ENCODE measurements at regions not wholly inside any gene's neighbourhood (a gene's known extent, or its start where the extent isn't known, plus 50 kb on each side); places are given as distances from the start of the nearest gene placed in this dataset.
"Not testable (repeated sequence)": the region's sequence is repeated elsewhere in the genome, so short reads cannot be mapped to it uniquely, and the experiment has no call there.

DNA sequence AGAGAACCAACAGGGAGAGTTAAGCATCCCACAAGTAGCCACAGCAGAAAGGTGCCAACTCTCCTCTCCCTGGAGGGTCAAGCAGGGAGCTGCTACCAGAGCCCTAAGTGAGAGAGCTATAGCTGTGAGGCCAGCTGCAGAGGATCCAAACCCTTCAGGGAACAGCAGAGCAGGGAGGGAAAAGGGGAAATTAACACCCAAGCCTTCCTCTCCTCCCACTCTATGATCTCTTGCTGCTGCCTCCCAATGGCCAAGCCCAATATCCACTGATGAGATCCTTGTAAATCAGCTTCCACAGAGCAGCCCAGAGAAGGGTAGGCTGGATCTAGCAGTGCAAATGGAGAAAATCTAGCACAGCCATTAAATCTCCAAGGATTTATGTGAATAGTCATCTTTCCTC, 68.2 kb upstream of the THBS1 start:
- no peaks in the 10 kb centered on the region for H3K36me3 ChIP-seq (ENCODE audit: control insufficient read depth in 4 of 4, insufficient read depth in 4 of 4, low read length in 3 of 4)
- peaks cover 0 to 13% (median 3%) of the 10 kb centered on the region in 5 experiments for H3K9me3 ChIP-seq (ENCODE audit: control extremely low read depth in 1 of 5, control insufficient read depth in 4 of 5, insufficient read depth in 2 of 5, low read depth in 1 of 5, low read length in 4 of 5)
- H3K27me3 ChIP-seq (replicated peaks in 2 of 5; ENCODE audit: control insufficient read depth in 4 of 5, insufficient read depth in 5 of 5, low read length in 4 of 5): no peaks in the 10 kb centered on the region
- POLR2A ChIA-PET: no interaction called here
- H3K4me3 ChIP-seq (ENCODE audit: control insufficient read depth in 1 of 7, extremely low read depth in 1 of 7, insufficient read depth in 4 of 7, low read depth in 2 of 7, low read length in 6 of 7): no peak overlapping the region
- H3K4me1 ChIP-seq (ENCODE audit: control extremely low read depth in 1 of 4, control insufficient read depth in 4 of 4, insufficient read depth in 4 of 4, low read length in 3 of 4): no peaks in the 10 kb centered on the region
- no peak overlapping the region for H3K27ac ChIP-seq (ENCODE audit: insufficient read depth in 1 of 2, low read depth in 1 of 2, low read length in 2 of 2, poor library complexity in 1 of 2, severe bottlenecking in 2 of 2)
- CTCF ChIA-PET: no interaction called here
- no peak for DNase-seq

DNA sequence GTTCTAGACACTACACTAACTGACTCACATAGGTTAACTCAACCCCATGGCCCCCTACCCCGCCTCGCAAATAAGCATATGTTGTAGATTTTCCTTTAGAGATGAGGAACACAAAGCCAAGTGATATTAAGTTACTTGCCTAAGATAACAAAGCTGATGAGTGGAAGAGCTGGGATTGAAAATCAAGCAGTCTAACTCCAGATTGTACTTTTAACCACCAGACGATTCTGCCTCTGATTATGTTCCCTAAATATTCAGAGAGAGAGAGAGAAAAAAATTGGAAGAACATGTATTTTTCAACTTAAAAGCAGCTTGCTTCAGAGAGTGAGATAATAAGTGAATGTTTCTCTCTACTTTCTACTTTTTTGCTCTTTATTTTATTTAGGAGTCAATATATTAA, 66.9 kb upstream of the THBS1 start:
- no CpG with 5 or more reads among the region's 3 CpGs for WGBS (ENCODE audit: insufficient coverage)
- Histone ChIP-seq H3K9me3 (ENCODE audit: control extremely low read depth in 1 of 5, control insufficient read depth in 4 of 5, insufficient read depth in 2 of 5, low read depth in 1 of 5, low read length in 4 of 5) (peaks cover 0 to 13% (median 3%) of the 10 kb centered on the region in 5 experiments), H3K27ac (ENCODE audit: insufficient read depth in 1 of 2, low read depth in 1 of 2, low read length in 2 of 2, poor library complexity in 1 of 2, severe bottlenecking in 2 of 2) (no peak overlapping the region), H3K27me3 (replicated peaks in 2 of 5; ENCODE audit: control insufficient read depth in 4 of 5, insufficient read depth in 5 of 5, low read length in 4 of 5) (no peaks in the 10 kb centered on the region), H3K4me1 (ENCODE audit: control extremely low read depth in 1 of 4, control insufficient read depth in 4 of 4, insufficient read depth in 4 of 4, low read length in 3 of 4) (no peaks in the 10 kb centered on the region), H3K4me3 (ENCODE audit: control insufficient read depth in 1 of 7, extremely low read depth in 1 of 7, insufficient read depth in 4 of 7, low read depth in 2 of 7, low read length in 6 of 7) (no peak overlapping the region), H3K36me3 (ENCODE audit: control insufficient read depth in 4 of 4, insufficient read depth in 4 of 4, low read length in 3 of 4) (no peaks in the 10 kb centered on the region)
- ChIA-PET POLR2A (no interaction called here), CTCF (no interaction called here)
- DNase-seq: no peak

DNA sequence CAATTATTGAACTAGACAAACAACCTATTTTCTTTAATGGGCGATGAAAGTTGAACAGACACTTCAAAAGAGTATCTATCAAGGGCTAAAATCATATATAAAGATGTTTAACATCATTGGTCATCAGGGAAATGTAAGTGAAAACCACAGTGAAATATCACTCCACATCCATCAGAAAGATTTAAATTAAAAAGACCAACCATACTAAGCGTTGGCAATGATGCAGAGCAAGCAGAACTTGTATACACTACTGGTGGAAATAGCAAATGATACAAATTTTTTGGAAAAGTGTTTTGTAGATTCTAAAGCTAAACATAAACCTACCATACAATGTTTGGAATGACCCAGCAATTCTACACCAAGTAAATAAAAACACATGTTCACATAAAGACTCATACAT, 65.9 kb upstream of the THBS1 start:
- Histone ChIP-seq H3K4me3 (ENCODE audit: control insufficient read depth in 1 of 7, extremely low read depth in 1 of 7, insufficient read depth in 4 of 7, low read depth in 2 of 7, low read length in 6 of 7) (no peak overlapping the region), H3K9me3 (ENCODE audit: control extremely low read depth in 1 of 5, control insufficient read depth in 4 of 5, insufficient read depth in 2 of 5, low read depth in 1 of 5, low read length in 4 of 5) (peaks cover 0 to 13% (median 3%) of the 10 kb centered on the region in 5 experiments), H3K36me3 (ENCODE audit: control insufficient read depth in 4 of 4, insufficient read depth in 4 of 4, low read length in 3 of 4) (no peaks in the 10 kb centered on the region), H3K27me3 (replicated peaks in 2 of 5; ENCODE audit: control insufficient read depth in 4 of 5, insufficient read depth in 5 of 5, low read length in 4 of 5) (no peaks in the 10 kb centered on the region), H3K4me1 (ENCODE audit: control extremely low read depth in 1 of 4, control insufficient read depth in 4 of 4, insufficient read depth in 4 of 4, low read length in 3 of 4) (no peaks in the 10 kb centered on the region), H3K27ac (ENCODE audit: insufficient read depth in 1 of 2, low read depth in 1 of 2, low read length in 2 of 2, poor library complexity in 1 of 2, severe bottlenecking in 2 of 2) (no peak overlapping the region)
- WGBS (ENCODE audit: insufficient coverage): no CpG with 5 or more reads among the region's 2 CpGs
- ChIA-PET CTCF (no interaction called here), POLR2A (no interaction called here)
- no peak for DNase-seq

DNA sequence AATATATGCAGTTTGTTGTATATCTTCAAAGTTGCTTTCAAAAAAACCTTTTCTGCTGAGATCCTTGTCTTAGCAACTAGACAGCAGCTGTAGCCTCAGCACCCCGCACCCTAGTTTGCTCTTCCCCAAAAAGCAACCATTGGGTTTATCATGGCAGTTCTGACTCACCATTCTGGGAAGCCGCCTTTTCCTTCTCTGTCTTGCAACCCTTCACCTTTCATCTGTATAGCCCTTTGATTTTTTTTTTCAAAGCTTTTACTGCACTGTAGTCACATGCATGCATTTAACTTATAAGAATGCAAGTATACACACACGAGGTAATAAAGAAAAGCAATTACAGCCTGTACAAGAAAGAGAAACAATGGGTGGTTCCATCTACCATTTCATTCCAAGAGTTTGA, 65.1 kb upstream of the THBS1 start:
- 93% methylated on average over 3 of the region's 3 CpGs for WGBS (ENCODE audit: insufficient coverage)
- Histone ChIP-seq H3K27ac (ENCODE audit: insufficient read depth in 1 of 2, low read depth in 1 of 2, low read length in 2 of 2, poor library complexity in 1 of 2, severe bottlenecking in 2 of 2) (no peak overlapping the region), H3K27me3 (replicated peaks in 2 of 5; ENCODE audit: control insufficient read depth in 4 of 5, insufficient read depth in 5 of 5, low read length in 4 of 5) (no peaks in the 10 kb centered on the region), H3K36me3 (ENCODE audit: control insufficient read depth in 4 of 4, insufficient read depth in 4 of 4, low read length in 3 of 4) (no peaks in the 10 kb centered on the region), H3K4me3 (ENCODE audit: control insufficient read depth in 1 of 7, extremely low read depth in 1 of 7, insufficient read depth in 4 of 7, low read depth in 2 of 7, low read length in 6 of 7) (no peak overlapping the region), H3K9me3 (ENCODE audit: control extremely low read depth in 1 of 5, control insufficient read depth in 4 of 5, insufficient read depth in 2 of 5, low read depth in 1 of 5, low read length in 4 of 5) (peaks cover 0 to 13% (median 3%) of the 10 kb centered on the region in 5 experiments), H3K4me1 (ENCODE audit: control extremely low read depth in 1 of 4, control insufficient read depth in 4 of 4, insufficient read depth in 4 of 4, low read length in 3 of 4) (no peaks in the 10 kb centered on the region)
- ChIA-PET POLR2A (no interaction called here), CTCF (no interaction called here)
- no peak for DNase-seq

DNA sequence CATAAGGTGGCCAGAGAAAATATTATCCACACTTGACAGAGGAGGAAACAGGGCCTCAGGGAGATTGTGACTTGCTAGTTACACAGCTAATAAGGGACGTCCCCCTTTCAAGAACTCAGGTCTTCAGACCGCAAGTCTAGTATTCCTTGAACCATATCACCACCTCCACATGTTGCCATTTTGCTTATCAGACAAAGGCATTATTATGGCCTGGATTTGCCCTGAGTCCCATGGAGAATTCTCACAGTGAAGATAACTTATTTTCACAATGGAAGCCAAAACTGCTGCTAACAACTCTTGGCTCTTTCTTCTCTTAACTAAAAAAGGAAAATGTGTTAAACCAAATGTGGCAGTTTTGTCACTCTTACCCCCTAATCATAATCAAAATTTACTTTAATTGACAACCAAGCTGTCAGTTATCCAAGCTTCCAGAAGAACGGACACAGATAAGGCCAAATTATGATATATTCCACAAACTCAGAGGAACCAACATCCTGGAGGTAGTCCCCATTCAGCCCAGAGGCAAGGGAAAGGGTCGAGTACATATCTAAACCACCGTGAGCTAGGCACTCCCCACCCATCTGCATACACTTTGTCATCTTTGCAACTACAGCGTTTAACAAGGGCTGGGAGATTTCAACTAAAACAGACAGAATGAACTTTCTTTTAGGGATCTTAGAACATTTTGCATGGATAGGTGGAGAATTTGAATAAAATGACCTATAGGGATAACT, 63.6 kb upstream of the THBS1 start:
- Histone ChIP-seq H3K4me1 (ENCODE audit: control extremely low read depth in 1 of 4, control insufficient read depth in 4 of 4, insufficient read depth in 4 of 4, low read length in 3 of 4) (no peaks in the 10 kb centered on the region), H3K9me3 (ENCODE audit: control extremely low read depth in 1 of 5, control insufficient read depth in 4 of 5, insufficient read depth in 2 of 5, low read depth in 1 of 5, low read length in 4 of 5) (peaks cover 0 to 13% (median 3%) of the 10 kb centered on the region in 5 experiments), H3K4me3 (ENCODE audit: control insufficient read depth in 1 of 7, extremely low read depth in 1 of 7, insufficient read depth in 4 of 7, low read depth in 2 of 7, low read length in 6 of 7) (no peak overlapping the region), H3K27me3 (replicated peaks in 2 of 5; ENCODE audit: control insufficient read depth in 4 of 5, insufficient read depth in 5 of 5, low read length in 4 of 5) (no peaks in the 10 kb centered on the region), H3K27ac (ENCODE audit: insufficient read depth in 1 of 2, low read depth in 1 of 2, low read length in 2 of 2, poor library complexity in 1 of 2, severe bottlenecking in 2 of 2) (no peak overlapping the region), H3K36me3 (ENCODE audit: control insufficient read depth in 4 of 4, insufficient read depth in 4 of 4, low read length in 3 of 4) (no peaks in the 10 kb centered on the region)
- POLR2A ChIA-PET: no interaction called here
- 95% methylated on average over 6 of the region's 6 CpGs for WGBS (ENCODE audit: insufficient coverage)
- CTCF ChIA-PET: no interaction called here
- DNase-seq: peak in 2 of 3 donors; percentile 2 to 22

DNA sequence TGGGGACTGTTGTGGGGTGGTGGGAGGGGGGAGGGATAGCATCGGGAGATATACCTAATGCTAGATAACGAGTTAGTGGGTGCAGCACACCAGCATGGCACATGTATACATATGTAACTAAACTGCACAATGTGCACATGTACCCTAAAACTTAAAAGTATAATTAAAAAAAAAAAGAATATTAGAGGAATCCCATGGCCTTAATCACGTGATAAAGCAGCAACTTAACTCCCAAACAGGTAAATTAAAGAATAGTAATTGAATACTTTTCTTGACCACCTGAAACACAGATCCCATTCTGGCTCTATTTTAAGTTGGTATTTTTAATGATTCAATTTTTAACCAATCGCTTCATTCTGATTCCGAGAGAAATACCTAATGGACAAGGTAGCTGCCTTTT, 56.9 kb upstream of the THBS1 start:
- H3K4me1 ChIP-seq (ENCODE audit: control extremely low read depth in 1 of 4, control insufficient read depth in 4 of 4, insufficient read depth in 4 of 4, low read length in 3 of 4); DNase-seq; H3K9me3 ChIP-seq (ENCODE audit: control extremely low read depth in 1 of 5, control insufficient read depth in 4 of 5, insufficient read depth in 2 of 5, low read depth in 1 of 5, low read length in 4 of 5); H3K27ac ChIP-seq (ENCODE audit: insufficient read depth in 1 of 2, low read depth in 1 of 2, low read length in 2 of 2, poor library complexity in 1 of 2, severe bottlenecking in 2 of 2); CTCF ChIA-PET; POLR2A ChIA-PET; H3K4me3 ChIP-seq (ENCODE audit: control insufficient read depth in 1 of 7, extremely low read depth in 1 of 7, insufficient read depth in 4 of 7, low read depth in 2 of 7, low read length in 6 of 7); H3K36me3 ChIP-seq (ENCODE audit: control insufficient read depth in 4 of 4, insufficient read depth in 4 of 4, low read length in 3 of 4); H3K27me3 ChIP-seq (replicated peaks in 2 of 5; ENCODE audit: control insufficient read depth in 4 of 5, insufficient read depth in 5 of 5, low read length in 4 of 5): not testable (repeated sequence)
- 100% methylated on average over 2 of the region's 5 CpGs for WGBS (ENCODE audit: insufficient coverage)

DNA sequence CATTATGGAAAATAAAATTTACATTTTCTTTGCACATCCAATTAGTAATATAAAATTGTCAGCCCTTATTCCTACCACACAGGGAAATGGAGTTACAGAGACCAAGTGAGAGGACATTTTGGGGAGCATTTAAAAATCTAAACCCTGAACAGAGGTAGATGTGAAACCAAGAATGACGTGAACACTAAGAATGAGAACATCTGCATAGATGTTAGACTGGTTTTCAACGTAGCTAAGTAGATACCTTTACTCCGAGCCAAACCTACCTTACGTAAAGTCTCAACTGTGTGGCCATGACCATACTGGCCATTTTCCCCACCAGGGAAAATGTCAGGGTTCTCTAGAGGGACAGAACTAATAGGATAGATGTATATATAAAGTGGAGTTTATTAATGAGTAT, 51.4 kb upstream of the THBS1 start:
- ChIA-PET CTCF (no interaction called here), POLR2A (no interaction called here)
- DNase-seq: no peak

More for the DNA sequence above, 51.4 kb upstream of the THBS1 start:
- H3K27me3 ChIP-seq (replicated peaks in 2 of 5; ENCODE audit: control insufficient read depth in 4 of 5, insufficient read depth in 5 of 5, low read length in 4 of 5): no peaks in the 10 kb centered on the region
- no peaks in the 10 kb centered on the region for H3K9me3 ChIP-seq (ENCODE audit: control extremely low read depth in 1 of 5, control insufficient read depth in 4 of 5, insufficient read depth in 2 of 5, low read depth in 1 of 5, low read length in 4 of 5)
- no peak overlapping the region for H3K4me3 ChIP-seq (ENCODE audit: control insufficient read depth in 1 of 7, extremely low read depth in 1 of 7, insufficient read depth in 4 of 7, low read depth in 2 of 7, low read length in 6 of 7)
- no peak overlapping the region for H3K27ac ChIP-seq (ENCODE audit: insufficient read depth in 1 of 2, low read depth in 1 of 2, low read length in 2 of 2, poor library complexity in 1 of 2, severe bottlenecking in 2 of 2)
- no peaks in the 10 kb centered on the region for H3K36me3 ChIP-seq (ENCODE audit: control insufficient read depth in 4 of 4, insufficient read depth in 4 of 4, low read length in 3 of 4)
- H3K4me1 ChIP-seq (ENCODE audit: control extremely low read depth in 1 of 4, control insufficient read depth in 4 of 4, insufficient read depth in 4 of 4, low read length in 3 of 4): no peaks in the 10 kb centered on the region
- WGBS (ENCODE audit: insufficient coverage): 100% methylated on average over 4 of the region's 4 CpGs
